Renal pelvis (tissue), 1 donor: ENCODE measurements at regions not wholly inside any gene's neighbourhood (a gene's known extent, or its start where the extent isn't known, plus 50 kb on each side); places are given as distances from the start of the nearest gene placed in this dataset.

Source experiments
- DNase-seq: peaks from one replicate; pipeline ENCODE4 v3.0.0-alpha.2; 2013

DNA sequence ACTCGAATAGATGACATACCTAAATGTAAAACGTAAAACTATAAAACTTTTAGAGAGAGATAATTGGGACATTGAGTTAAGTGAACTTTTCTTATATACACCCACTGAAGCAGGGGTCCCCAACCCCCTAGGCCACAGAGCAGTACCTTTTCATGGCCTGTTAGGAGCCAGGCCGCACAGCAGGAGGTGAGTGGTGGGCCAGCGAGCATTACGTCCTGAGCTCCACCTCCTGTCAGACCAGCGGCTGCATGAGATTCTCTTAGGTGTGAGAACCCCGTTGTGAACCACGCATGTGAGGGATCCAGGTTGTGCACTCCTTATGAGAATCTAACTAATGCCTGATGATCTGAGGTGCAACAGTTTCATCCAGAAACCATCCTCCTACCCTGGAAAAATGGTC is 114.8 kb downstream of the HMX1 start:
- DNase-seq: no peak

DNA sequence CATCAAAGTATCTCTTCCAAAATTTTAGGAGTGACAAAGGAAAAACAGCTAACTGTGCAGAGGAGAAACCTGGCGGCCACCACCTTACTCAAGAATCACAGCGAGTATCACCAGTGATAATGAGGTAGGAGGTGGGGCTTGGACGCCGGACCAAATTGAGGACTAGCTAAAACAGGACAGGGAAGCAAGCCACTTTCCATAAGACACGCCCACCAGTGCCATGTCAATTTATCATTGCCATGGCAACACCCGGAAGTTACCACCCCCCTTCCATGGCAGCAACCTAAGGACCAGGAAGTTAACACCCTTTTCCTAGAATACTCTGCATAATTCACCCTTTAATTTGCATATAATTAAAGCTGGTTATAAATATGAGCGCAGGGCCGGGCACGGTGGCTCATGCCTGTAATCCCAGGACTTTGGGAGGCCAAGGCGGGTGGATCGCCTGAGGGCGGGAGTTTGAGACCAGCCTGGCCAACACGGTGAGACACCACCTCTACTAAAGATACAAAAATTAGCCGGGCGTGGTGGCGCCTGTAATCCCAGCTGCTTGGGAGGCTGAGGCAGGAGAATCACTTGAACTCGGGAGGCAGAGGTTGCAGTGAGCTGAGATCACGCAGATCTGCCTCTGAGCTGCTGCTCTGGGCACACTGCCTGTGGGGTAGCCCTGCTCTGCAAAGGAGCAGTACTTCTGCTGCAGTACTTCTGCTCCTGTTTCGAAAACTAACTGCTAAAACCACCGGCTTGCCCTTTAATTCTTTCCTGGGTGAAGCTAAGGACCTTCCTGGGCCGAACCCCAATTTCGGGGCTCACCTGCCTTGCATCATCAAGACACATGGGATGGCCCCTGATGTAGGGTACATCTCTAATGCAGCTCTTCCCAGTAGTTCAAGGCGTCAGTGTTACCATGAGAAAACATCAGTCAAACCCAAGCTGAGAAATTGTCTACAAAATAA is 116.7 kb downstream of the HMX1 start:
- DNase-seq: no peak

DNA sequence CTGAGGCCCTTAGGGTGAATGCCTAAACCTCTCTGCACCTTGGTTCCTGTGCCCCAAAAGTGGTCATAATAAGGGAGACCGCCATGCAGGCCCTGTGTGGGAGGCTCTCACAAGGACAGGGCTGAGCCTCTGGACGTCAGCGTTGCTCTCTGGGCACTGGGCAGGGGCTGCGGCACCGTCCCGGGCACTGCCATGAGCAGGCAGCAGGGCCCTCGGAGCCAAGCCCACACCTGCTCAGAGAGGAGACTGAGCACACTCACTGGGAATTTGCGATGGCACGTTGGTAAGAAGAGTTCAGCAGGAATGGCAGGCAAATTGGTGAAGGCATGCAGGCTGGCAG is 123.4 kb downstream of the HMX1 start:
- no peak for DNase-seq

DNA sequence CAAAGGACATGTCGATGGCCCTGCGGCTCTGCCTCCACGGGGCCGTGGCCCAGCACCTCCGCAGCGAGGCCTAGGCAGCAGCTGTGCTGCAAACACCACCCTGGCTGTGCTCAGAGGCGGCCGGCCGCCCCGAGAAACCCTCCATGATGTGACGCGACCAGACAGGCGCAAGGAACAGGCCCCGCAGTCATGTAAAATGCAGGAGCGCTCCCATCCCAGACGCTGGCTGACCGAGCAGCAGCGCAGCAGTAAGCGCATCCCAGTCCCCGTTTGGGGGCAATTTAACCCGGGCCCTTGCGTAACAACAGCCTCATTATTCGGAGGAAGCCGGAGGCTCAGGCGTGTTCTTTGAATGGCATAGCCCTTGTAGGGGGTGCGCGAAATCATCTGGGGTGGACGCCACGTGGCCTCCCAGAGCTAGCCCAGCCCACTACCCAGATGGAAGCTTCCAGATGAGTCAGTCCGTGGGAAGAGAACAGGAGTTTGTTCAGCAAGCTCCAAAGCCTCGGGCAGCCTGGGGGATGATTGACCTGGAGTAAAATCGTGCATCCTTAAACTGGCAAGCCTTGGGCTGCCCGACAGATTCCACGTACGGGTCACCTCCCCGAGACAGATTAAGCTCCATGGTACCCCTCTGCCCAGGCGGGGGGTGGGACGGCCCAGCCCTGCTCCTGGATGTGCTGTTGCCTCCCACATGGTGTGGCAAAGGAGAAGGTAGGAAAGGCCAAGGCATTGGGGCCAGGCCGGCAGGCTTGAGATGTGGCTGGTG is 124.0 kb downstream of the HMX1 start:
- no peak for DNase-seq

DNA sequence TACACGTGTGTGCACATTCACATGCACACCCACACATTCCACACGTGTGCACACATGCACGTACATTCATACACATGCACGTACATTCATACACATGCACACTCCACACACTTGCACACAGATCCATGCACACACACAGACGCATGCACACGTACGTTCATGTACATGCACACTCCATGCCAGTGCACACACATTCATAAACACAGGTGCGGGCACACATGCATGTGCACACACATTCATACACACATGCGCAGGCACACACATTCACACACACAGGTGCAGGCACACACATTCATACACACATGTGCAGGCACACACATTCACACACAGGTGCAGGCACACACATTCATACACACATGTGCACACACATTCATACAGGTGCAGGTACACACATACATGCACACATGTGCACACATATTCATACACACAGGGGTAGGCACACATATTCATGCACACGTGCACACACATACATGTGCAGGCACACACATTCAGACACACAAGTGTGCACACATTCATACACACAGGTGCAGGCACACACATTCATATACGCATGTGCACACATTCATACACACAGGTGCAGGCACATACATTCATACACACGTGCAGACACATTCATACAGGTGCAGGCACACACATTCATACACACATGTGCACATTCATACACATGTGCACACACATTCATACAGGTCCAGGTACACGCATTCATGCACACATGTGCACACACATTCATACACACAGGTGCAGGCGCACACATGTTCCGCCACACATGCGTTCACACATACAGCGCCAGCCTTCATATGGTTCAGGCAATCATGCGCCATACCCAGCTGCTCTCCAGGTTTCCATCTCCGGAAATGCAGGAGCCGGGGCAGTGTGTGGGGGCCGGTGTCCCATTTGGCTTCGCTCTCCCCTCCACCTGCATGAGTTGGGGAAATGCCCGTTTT is 124.8 kb downstream of the HMX1 start:
- no peak for DNase-seq

DNA sequence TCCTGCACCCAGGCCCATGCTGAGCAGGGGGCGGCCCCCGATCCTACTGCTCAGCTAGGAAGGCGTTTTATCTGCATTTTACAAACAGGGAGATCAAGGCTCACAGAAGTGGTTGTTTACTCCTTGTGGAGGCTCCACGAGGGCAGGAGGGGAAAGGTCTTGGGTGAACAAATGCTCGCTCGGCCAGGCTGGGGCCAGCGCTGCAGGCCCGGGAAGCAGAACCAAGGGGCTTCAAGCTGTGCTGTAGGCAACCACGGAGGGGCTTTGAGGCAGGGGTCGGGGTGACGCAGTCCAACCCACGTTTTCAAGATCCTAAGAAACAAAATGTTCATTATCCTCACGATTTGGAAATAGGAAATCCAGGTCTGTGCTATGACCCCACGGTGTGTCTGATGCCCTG is 125.8 kb downstream of the HMX1 start:
- DNase-seq: no peak

DNA sequence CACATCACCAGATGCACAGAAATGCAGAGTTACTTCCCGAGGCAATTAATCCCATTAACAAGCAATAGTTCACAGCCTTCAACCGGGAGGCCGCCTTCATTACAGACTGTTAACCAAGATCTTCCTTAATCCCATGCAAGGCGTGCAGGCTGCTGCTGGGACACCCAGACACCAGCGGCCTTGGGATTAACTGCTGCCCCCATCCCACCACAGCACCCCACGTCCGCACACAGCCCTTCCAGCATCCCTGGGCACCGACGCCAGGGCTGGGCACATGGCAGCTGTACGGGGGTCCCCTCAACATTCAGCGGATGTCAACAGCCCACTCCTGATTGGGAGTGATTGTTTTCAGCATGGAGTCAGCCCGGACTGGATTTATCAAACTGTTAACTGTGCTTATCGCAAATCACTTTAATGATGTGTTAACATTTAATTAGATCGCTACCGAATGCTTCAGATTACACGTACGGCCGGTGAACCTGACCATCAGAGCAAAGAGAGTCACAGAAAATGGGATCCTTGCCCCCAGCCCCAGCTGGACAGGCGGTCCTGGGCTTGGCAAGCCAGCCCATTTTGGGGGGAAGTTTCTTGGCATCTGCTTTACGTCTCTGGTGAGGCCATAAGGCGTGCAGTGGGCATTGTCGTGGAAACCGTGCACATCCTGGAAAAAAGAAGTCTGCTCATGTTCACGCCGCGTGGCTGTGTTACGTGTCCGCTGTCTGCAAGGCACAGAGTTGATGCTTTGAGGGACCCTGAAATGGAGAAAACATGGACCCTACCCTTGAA is 126.4 kb downstream of the HMX1 start:
- peak; percentile 17 for DNase-seq

DNA sequence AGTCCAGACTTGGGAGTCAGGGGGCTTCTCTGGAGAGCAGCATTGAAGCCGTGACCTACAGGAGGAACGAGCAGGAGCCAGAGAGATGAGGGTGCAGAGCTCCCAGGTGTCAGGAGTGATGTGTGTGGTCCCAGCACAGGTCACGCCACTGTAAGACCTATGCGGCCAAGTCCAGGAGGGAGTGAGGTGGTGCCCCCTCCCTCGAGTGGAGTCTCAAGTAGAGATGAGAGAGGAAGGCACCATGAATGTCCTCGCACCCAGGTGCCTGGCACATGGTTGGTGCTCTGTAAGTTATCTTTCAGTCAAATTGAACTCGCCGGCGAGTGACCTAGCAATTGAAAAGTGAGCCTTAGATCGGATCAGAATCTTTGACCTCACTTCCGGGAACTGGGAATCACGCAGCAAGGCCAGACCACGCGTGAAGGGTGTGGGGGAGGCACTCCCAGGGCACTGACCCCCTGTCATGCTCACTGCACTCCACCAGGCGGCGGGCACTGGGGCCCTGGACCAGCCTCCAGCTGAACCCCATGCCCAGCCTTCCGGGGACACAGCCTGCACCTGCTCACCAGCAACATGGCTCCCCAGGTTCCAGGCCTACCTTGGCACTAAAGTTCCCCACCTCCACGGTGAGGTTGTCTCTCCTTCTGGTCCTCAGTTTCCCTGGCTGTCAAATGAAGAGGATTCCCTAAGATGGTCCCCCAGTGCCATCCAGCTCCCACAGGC is 127.4 kb downstream of the HMX1 start:
- no peak for DNase-seq

DNA sequence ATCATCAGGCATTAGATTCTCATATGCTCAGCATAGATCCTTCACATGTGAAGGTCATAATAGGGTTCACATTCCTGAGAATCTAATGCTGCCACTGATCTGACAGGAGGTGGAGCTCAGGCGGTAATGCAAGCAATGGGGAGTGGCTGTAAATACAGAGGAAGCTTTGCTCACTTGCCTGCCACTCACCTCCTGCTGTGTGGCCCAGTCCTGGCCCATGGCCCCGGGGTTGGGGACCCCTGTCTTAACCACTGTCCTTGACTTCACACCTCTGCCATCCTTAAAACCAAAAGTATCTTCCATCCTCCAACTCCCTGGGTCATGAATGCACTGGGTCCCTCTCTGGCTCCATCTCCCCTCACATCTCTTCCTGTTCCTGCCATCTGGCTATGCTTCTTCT is 129.1 kb downstream of the HMX1 start:
- no peak for DNase-seq

DNA sequence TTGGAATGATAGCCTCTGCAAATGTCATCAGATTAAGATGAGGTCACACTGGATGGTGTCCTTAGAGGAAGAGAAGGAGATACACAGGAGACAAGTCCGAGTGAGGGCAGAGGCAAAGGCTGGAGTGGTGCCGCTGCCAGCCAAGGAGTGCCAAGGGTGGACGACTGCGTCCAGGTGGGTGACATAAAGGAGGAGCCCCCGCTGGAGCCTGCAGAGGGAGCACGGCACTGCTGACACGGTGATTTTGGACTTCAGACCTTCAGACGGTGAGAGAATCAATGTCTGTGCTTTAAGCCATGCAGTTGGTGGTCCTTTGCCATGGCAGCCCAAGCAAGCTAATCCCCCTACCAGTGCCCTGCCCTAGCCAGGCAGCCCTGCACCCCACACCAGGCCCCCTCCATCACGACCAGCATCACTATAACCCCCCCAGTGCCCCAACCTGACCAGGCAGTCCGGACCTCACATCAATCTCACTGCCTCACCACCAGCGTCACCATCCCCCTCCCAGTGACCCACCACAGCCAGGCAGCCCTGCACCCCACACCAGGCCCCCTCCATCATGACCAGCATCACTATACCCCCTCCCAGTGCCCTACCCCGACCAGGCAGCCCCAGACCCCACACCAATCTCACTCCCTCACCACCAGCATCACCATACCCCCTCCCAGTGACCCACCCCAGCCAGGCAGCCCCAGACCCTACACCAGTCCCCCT is 130.0 kb downstream of the HMX1 start:
- no peak for DNase-seq

DNA sequence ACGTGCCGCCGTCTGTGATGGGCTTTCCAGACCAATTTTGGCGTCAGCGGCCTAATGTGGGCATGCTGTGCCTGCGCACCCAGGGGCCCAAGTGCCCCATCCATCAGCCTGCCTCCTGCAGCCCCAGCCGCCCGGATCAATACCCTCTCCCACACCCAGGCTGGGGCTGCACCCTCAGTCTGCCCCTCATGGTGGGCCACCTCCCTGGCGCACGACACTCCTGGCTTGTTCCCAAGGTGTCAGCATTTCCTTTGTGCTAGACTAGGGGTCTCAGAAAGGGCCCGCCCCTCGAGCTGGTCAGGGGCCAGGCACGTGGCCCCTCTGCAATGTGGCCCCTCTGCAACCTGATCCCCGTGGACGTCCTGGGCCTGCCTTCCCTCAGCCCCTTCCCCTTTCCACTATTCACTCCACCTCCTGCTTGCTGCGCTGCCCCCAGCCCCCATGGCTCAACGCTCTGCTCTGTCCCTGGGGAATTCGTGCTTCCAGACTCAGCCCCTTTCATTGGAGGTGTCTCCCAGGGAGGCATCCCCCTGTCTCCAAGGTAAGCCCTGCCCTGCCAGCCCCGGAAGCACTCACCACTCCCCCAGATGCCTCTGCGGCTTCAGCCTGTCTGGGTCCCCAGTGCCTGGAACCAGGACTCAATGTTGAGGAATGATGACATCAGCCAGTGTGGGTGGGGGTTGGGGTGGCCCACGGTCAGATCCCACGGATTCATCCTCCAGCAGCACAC is 130.8 kb downstream of the HMX1 start:
- no peak for DNase-seq

DNA sequence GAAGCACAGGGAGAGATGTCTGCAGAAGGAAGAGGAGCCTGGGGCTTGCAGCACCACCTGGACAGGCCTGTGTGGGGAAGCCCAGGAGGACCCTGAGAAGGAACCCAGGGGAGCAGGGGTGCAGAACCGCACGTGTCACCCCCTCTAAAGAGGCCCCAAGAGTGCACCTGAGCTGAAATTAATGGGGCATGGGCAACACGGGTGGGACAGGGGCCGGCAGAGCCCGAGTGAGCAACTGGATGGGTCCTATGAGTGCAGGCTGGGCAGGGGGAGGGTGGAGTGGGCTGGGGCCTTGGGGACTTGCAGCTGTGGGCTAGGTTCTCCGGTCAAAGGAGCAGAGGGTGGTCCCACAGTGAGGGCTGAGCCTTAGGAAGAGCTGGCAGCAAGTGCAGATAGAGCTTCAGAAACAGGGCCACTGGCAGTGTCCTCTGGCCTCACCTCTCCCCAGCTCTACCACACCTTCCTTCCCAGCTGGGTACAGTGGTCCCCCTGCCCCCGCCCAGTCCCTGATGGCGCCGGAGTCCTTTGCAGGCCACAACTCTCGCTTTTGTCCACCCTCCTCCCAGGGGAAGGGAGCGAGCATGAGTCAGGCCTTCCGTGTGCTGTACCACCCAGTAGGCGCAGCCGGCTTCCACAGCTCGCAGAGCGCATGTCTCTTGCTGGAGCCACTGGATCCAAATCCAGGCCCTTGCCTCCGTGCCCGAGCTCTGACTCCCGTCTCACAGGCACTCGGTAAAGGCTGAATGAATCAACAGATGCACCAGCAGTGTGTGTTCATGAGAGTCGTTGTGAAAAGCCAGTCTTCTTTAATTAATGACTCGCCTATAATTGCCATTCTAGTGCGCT is 131.6 kb downstream of the HMX1 start:
- DNase-seq: no peak

DNA sequence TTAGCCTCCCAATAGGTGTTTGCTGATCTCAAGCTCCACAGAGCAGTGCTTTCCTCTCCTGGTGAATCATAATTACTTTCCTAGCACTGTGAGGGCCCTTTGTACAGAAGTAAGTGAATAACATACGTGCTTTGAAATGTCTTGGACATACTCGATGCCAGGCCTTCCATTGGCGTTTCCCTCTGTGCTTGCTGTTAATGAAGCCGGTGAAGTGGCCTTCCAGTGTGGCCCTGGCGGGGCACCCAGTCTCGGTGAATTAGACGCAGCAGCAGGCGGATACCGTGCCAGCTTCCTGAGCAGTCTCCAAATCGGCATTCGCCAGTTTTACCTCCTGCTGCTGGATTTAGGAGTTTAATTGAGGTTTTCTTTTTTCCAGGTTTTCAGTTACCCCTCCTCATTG is 132.3 kb downstream of the HMX1 start:
- no peak for DNase-seq

DNA sequence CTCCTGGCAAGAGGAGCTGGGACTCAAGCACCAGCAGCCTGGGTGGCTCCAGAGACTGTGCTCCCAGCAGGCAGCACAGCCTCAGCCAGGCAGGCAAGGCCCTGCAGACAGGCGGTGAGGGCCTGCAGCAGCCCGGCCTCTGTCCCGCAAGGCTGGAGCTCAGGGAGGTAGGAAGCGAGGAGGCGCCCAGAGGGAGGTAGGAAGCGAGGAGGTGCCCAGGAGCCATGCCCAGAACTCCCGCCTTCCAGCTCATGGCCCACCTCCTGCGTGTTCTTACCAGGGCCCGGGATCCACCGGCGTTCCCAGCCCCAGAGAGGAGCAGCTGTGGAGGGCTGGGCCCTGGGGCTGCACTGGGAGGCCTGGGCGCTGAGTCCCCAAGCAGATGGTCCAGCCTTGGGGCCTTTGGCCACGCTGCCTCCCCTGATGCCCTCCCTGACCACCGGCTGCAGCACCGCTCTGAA is 133.1 kb downstream of the HMX1 start:
- DNase-seq: no peak

DNA sequence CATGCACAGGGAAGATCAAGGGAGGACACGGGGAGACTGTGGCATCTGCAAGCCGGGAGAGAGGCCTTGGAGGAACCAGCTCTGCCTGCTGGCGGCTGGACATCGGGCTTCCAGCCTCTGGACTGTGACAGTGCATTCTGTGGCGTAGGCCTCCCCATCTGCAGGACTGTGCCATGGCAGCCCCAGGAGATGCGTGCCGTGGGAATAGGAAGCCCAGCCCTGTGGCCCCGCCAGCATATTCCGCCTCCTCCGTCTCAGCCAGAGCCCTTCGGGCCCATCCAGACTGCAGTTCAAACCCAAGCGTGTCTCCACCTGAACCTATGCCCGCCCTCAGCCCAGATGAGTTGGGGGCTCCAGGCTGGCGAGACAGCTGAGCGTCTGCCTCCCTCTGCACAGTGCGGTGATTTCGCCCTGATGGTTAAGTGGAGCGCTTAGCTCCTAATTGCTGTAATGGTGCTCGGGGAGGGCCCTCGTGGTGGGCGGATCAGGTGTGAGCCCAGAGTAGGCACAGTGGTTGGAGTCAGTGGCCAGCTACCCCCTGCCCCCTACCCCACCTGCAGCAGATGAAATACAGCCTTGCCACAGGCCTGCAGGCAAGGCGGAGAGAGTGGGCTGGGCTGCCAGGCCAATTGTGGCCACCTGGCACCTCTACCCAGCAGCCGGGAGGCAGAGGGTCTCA is 133.9 kb downstream of the HMX1 start:
- no peak for DNase-seq

DNA sequence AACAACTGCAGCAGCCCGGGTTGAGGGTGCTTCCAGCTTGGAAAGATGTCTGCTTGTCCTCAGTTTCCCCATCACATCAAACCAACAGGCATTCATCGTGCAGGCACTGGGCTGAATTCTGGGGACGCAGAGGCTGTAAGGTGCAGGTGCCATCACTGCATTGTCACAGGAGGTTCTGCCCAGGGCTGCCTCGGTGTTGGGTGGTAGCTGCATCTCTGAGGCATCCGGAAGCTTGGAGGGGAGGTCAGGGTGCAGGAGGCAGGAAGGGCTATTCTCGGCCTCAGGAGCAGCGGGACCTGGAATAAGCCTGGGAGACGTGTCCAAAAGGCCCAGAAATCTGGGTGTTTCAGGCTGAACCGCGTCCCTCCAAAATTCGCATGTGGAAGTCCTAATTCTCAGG is 134.6 kb downstream of the HMX1 start:
- no peak for DNase-seq

DNA sequence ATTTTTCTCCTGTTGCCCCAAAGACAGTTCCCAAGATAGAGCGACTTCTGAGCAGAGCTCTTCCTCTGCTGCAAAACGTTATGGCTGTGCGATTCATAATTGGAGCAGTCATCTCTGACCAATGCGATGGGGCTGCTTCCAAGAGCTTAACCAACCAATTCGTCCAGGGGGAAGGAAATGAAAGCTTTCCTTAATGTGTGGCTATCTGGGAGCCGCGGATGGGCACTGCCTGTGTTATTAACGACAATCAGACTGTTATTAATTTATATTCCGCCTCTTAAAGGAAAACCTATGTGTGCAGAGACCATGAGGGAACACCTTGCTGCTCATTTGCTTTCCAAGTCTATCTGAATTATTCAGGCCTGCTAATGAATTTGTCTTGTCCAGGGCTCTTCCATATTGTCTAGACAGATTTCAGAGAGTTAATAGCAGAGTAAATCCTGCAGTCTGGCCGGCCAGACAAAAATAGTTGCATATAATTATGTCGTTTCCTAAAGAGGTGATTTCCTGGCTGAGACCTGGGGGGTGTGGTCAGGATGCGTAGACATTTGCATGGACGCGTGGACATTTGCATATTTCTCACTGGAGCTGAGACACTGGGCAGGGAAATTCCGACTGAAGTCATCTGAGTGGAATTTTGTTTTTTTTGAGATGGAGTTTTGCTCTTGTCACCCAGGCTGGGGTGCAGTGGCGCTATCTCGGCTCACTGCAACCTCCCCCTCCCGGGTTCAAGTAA is 135.4 kb downstream of the HMX1 start:
- DNase-seq: no peak
